Transverse colon (tissue), 4 donors: ENCODE measurements at regions not wholly inside any gene's neighbourhood (a gene's known extent, or its start where the extent isn't known, plus 50 kb on each side); places are given as distances from the start of the nearest gene placed in this dataset.

Source experiments
- POLR2A ChIP-seq: fragments of 450-650 bp; IDR thresholded peaks from one replicate; pipeline ENCODE4 v1.6.1; 2016; ENCODE audit warnings: antibody characterized with exemption, mild to moderate bottlenecking, moderate library complexity
- POLR2AphosphoS5 ChIP-seq, 3 donors: sonication (generic); formaldehyde crosslinking; IDR thresholded peaks; one replicate each; pipeline ENCODE4 v1.6.1; 2016; ENCODE audit warnings: antibody characterized with exemption in 3 of 3
- TF ChIP-seq, protein P1 (sequence below), 5 experiments: fragments of 200-600 bp in 3 of 5; fragments of 450-650 bp in 2 of 5; sonication (generic) in 3 of 5; IDR thresholded peaks; 1 replicate in 2 of 5; 2 replicates in 3 of 5; pipeline ENCODE4 v1.5.1; 2016 to 2017; ENCODE audit warnings: antibody characterized with exemption in 5 of 5, inconsistent platforms in 3 of 5, mild to moderate bottlenecking in 2 of 5, moderate library complexity in 1 of 5

DNA sequence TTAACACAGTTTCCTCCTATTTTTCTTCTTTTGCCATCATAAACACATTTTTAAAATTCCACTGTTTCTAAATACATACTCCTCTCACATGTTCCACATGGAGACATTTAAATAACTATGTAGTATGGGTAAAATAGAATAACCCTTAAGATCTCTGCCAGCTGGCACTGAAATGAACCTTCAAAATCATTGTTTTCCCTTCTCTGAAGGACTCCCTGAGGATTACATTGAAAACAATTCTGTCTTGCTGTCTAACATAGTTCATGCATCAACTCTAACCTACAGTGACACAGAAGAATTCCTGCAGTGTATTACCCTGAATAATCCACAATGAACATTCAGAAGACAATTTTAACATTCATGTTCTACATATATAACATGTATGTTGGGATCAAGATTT is 1361.8 kb upstream of the CITED2 start:
- TF ChIP-seq, protein P1, sequence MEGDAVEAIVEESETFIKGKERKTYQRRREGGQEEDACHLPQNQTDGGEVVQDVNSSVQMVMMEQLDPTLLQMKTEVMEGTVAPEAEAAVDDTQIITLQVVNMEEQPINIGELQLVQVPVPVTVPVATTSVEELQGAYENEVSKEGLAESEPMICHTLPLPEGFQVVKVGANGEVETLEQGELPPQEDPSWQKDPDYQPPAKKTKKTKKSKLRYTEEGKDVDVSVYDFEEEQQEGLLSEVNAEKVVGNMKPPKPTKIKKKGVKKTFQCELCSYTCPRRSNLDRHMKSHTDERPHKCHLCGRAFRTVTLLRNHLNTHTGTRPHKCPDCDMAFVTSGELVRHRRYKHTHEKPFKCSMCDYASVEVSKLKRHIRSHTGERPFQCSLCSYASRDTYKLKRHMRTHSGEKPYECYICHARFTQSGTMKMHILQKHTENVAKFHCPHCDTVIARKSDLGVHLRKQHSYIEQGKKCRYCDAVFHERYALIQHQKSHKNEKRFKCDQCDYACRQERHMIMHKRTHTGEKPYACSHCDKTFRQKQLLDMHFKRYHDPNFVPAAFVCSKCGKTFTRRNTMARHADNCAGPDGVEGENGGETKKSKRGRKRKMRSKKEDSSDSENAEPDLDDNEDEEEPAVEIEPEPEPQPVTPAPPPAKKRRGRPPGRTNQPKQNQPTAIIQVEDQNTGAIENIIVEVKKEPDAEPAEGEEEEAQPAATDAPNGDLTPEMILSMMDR (IDR thresholded peaks at IDR 0.05), result no peak
- TF ChIP-seq POLR2A (no peak), POLR2AphosphoS5 (IDR thresholded peaks at IDR 0.05) (no peak)
